Prostate gland (tissue), 2 donors: ENCODE measurements at regions not wholly inside any gene's neighbourhood (a gene's known extent, or its start where the extent isn't known, plus 50 kb on each side); places are given as distances from the start of the nearest gene placed in this dataset.

Experiments used
- DNase-seq: peaks from one replicate; pipeline ENCODE4 v3.0.0-alpha.2; 2019; ENCODE audit warnings: low spot score
- H3K27ac ChIP-seq, 2 donors: fragments of 200-600 bp; sonication (generic); 2 replicates each; pipeline ENCODE4 v1.5.1; 2017 to 2019
- H3K27me3 ChIP-seq: fragments of 200-600 bp; sonication (generic); replicated peaks from 2 replicates; pipeline ENCODE4 v1.5.1; 2019; ENCODE audit not compliant: insufficient read depth
- H3K36me3 ChIP-seq, 2 donors: fragments of 200-600 bp; sonication (generic); 1 replicate in 1 of 2; 2 replicates in 1 of 2; pipeline versions ENCODE4 v1.5.1 to v1.8.1; 2017 to 2019
- H3K4me1 ChIP-seq: fragments of 200-600 bp; sonication (generic); replicated peaks from 2 replicates; pipeline ENCODE4 v1.5.1; 2019
- H3K4me3 ChIP-seq, 2 donors: fragments of 200-600 bp; sonication (generic); 2 replicates each; pipeline ENCODE4 v1.5.1; 2017 to 2019
- H3K9me3 ChIP-seq: fragments of 200-600 bp; sonication (generic); 2 replicates; pipeline ENCODE4 v1.5.1; 2017
- CTCF ChIP-seq, 4 experiments: fragments of 200-600 bp in 2 of 4; fragments of 450-650 bp in 2 of 4; sonication (generic) in 2 of 4; IDR thresholded peaks; 1 replicate in 3 of 4; 2 replicates in 1 of 4; pipeline ENCODE4 v1.5.1; 2016 to 2019; ENCODE audit warnings: antibody characterized with exemption in 4 of 4, mild to moderate bottlenecking in 2 of 4, moderate library complexity in 2 of 4
- POLR2A ChIP-seq: fragments of 450-650 bp; IDR thresholded peaks from one replicate; pipeline ENCODE4 v1.6.1; 2016; ENCODE audit warnings: antibody characterized with exemption, mild to moderate bottlenecking
- POLR2AphosphoS5 ChIP-seq: sonication (generic); formaldehyde crosslinking; IDR thresholded peaks from one replicate; pipeline ENCODE4 v1.6.1; 2017; ENCODE audit warnings: antibody characterized with exemption
- WGBS: methylation state at CpG from one replicate; pipeline ENCODE4 v1.1.5; 2018; 5-methylcytosine and 5-hydroxymethylcytosine counted together
- intact Hi-C: fragments of 100-400 bp; cut with DNase I; formaldehyde crosslinking; loops from one replicate; pipeline ENCODE4 v1.14.2; 2022

GRCh38 chr12:68509242-68509641, 101.5 kb upstream of the RAP1B start:
- WGBS, result 95% methylated on average over 4 of the region's 4 CpGs
- intact Hi-C loops, result no loop called here
- no peak for DNase-seq
- no peak overlapping the region for H3K4me3 ChIP-seq
- H3K9me3 ChIP-seq, result no peaks in the 10 kb centered on the region
- H3K36me3 ChIP-seq, result no peaks in the 10 kb centered on the region
- TF ChIP-seq CTCF (IDR thresholded peaks at IDR 0.05) (no peak), POLR2A (no peak), POLR2AphosphoS5 (no peak)
- no peaks in the 10 kb centered on the region for H3K4me1 ChIP-seq
- no peak overlapping the region for H3K27ac ChIP-seq
- H3K27me3 ChIP-seq, result no peaks in the 10 kb centered on the region

GRCh38 chr12:68510397-68510796, 100.3 kb upstream of the RAP1B start:
- H3K36me3 ChIP-seq, result no peaks in the 10 kb centered on the region
- 89% methylated on average over 1 of the region's 1 CpG for WGBS
- TF ChIP-seq POLR2A, result no peak
- no peak for TF ChIP-seq POLR2AphosphoS5
- no peak for TF ChIP-seq CTCF (IDR thresholded peaks at IDR 0.05)
- no peaks in the 10 kb centered on the region for H3K4me1 ChIP-seq
- H3K27me3 ChIP-seq, result no peaks in the 10 kb centered on the region
- no peak overlapping the region for H3K27ac ChIP-seq
- intact Hi-C loops, result no loop called here
- no peak overlapping the region for H3K4me3 ChIP-seq
- no peak for DNase-seq
- no peaks in the 10 kb centered on the region for H3K9me3 ChIP-seq

DNA sequence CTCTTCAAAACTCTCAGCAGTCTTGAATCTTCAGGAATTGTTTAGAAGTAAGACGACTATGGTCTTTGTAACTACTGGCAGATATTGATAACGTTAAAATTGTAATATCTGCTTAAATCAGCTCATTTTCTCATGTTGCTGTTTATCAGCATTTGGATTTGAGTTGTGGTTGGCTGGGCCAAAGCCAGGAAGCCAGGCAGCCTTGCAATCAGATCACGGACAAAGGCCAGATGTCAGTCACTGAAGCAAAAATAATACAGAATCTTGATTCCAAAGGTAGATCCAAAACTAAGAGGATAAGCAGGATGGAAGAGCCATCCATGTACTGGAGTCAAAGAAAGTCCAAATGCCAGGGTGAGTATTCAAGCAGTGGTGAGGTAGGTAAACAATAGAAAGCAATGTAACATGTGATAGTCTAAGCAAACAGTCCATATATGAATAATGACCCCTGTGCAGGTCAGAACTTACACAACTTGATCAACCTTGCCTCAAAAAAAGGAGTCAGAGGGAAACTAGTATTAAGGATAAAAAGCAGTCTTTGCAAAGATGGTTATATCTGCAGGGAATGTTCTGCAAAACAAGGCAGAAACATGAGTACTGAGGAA, 95.8 kb upstream of the RAP1B start:
- no peaks in the 10 kb centered on the region for H3K36me3 ChIP-seq
- H3K9me3 ChIP-seq, result no peaks in the 10 kb centered on the region
- no peak for DNase-seq
- intact Hi-C loops, result no loop called here
- no peaks in the 10 kb centered on the region for H3K4me1 ChIP-seq
- H3K27ac ChIP-seq, result no peak overlapping the region
- WGBS, result 87% methylated on average over 3 of the region's 3 CpGs
- no peak for TF ChIP-seq POLR2AphosphoS5
- no peak overlapping the region for H3K4me3 ChIP-seq
- H3K27me3 ChIP-seq, result no peaks in the 10 kb centered on the region

DNA sequence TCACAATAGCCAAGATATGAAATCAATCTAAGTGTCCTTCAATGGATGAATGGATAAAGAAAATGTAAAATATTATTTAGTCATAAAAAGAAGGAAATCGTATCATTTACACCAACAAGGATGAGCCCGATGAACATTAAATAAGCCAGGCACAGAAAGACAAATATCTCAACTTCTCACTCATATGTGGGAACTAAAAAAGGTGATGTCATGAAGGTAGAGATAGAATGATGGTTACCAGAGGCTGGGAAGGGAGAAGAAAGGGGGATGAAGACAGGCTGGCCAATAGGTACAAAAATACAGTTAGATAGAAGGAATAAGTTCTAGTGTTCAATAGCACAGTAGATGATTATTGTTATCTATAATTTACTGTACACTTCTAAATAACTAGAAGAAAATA, 94.9 kb upstream of the RAP1B start:
- intact Hi-C loops, result no loop called here

GRCh38 chr12:68521321-68521839, 89.3 kb upstream of the RAP1B start:
- intact Hi-C loops, result no loop called here
- WGBS, result 9% methylated on average over 5 of the region's 5 CpGs

More for the DNA sequence above, 94.9 kb upstream of the RAP1B start:
- no peaks in the 10 kb centered on the region for H3K9me3 ChIP-seq
- DNase-seq, result no peak
- no peaks in the 10 kb centered on the region for H3K4me1 ChIP-seq
- WGBS, result 94% methylated on average over 2 of the region's 2 CpGs
- no peak overlapping the region for H3K27ac ChIP-seq
- no peak overlapping the region for H3K4me3 ChIP-seq
- no peak for TF ChIP-seq POLR2A
- no peak for TF ChIP-seq CTCF (IDR thresholded peaks at IDR 0.05)
- TF ChIP-seq POLR2AphosphoS5, result no peak
- H3K27me3 ChIP-seq, result no peaks in the 10 kb centered on the region
- no peaks in the 10 kb centered on the region for H3K36me3 ChIP-seq

More at GRCh38 chr12:68521321-68521839, 89.3 kb upstream of the RAP1B start:
- no peaks in the 10 kb centered on the region for H3K4me1 ChIP-seq
- DNase-seq, result no peak
- H3K27ac ChIP-seq, result no peak overlapping the region
- no peaks in the 10 kb centered on the region for H3K9me3 ChIP-seq
- no peak overlapping the region for H3K4me3 ChIP-seq
- no peaks in the 10 kb centered on the region for H3K36me3 ChIP-seq
- no peak for TF ChIP-seq CTCF (IDR thresholded peaks at IDR 0.05)
- TF ChIP-seq POLR2A, result no peak
- TF ChIP-seq POLR2AphosphoS5, result no peak
- H3K27me3 ChIP-seq, result no peaks in the 10 kb centered on the region
